ENCODE measurements at regions not wholly inside any gene's neighbourhood (a gene's known extent, or its start where the extent isn't known, plus 50 kb on each side); places are given as distances from the start of the nearest gene placed in this dataset.

GRCh38 chr18:33839452-33840211 is 261.6 kb downstream of the ASXL3 start:
- TF ChIP-seq, protein P1, sequence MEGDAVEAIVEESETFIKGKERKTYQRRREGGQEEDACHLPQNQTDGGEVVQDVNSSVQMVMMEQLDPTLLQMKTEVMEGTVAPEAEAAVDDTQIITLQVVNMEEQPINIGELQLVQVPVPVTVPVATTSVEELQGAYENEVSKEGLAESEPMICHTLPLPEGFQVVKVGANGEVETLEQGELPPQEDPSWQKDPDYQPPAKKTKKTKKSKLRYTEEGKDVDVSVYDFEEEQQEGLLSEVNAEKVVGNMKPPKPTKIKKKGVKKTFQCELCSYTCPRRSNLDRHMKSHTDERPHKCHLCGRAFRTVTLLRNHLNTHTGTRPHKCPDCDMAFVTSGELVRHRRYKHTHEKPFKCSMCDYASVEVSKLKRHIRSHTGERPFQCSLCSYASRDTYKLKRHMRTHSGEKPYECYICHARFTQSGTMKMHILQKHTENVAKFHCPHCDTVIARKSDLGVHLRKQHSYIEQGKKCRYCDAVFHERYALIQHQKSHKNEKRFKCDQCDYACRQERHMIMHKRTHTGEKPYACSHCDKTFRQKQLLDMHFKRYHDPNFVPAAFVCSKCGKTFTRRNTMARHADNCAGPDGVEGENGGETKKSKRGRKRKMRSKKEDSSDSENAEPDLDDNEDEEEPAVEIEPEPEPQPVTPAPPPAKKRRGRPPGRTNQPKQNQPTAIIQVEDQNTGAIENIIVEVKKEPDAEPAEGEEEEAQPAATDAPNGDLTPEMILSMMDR (IDR thresholded peaks at IDR 0.05) = peak; percentile 61 to 73 (median 66)
- no peak for TF ChIP-seq POLR2AphosphoS5 (IDR thresholded peaks at IDR 0.05)
- TF ChIP-seq EP300 (IDR thresholded peaks at IDR 0.05; ENCODE audit: low read depth) = no peak
- no peak for TF ChIP-seq POLR2A (IDR thresholded peaks at IDR 0.05)
